K562 (cell line): ENCODE measurements at regions not wholly inside any gene's neighbourhood (a gene's known extent, or its start where the extent isn't known, plus 50 kb on each side); places are given as distances from the start of the nearest gene placed in this dataset.

Experiments used
- ATF1 ChIP-seq, 2 experiments: fragments of 450-650 bp in 1 of 2; IDR thresholded peaks; 2 replicates each; pipeline ENCODE4 v1.6.1; 2016; ENCODE audit warnings: missing compliant biosample characterization in 1 of 2, missing genetic modification characterization in 1 of 2
- BACH1 ChIP-seq: fragments of 200-800 bp; sonication (Bioruptor generic); IDR thresholded peaks from 2 replicates; pipeline ENCODE4 v1.6.1; 2016; ENCODE audit warnings: missing genetic modification characterization, missing compliant biosample characterization
- BHLHE40 ChIP-seq: IDR thresholded peaks from 2 replicates; pipeline ENCODE4 v1.6.1; 2011; ENCODE audit warnings: low read length, improper control_type of control experiment
- CEBPB ChIP-seq: fragments of 450-650 bp; IDR thresholded peaks from 2 replicates; pipeline ENCODE4 v1.6.1; 2016; ENCODE audit warnings: missing genetic modification characterization, missing compliant biosample characterization
- CHCHD3 ChIP-seq: fragments of 250-450 bp; sonication (Bioruptor Pico); IDR thresholded peaks from 2 replicates; pipeline ENCODE4 v2.1.2; 2022; ENCODE audit warnings: mild to moderate bottlenecking
- JUND ChIP-seq, 2 experiments: IDR thresholded peaks; 2 replicates in 1 of 2; 3 replicates in 1 of 2; pipeline ENCODE4 v1.6.1; 2011; ENCODE audit warnings: borderline replicate concordance in 2 of 2, low read depth in 2 of 2, low read length in 2 of 2, improper control_type of control experiment in 1 of 2, missing biosample characterization in 1 of 2, missing genetic modification characterization in 1 of 2, missing genetic modification reagents in 1 of 2
- SETDB1 ChIP-seq: IDR thresholded peaks from one replicate; pipeline ENCODE4 v1.6.1; 2012; ENCODE audit warnings: low read length, control low read depth, inconsistent platforms
- SNRNP70 ChIP-seq: fragments of 200-400 bp; formaldehyde crosslinking; optimal IDR thresholded peaks from 2 replicates; pipeline ENCODE3; 2017; ENCODE audit warnings: low read depth, low read length
- TEAD2 ChIP-seq: fragments of 450-650 bp; IDR thresholded peaks from 2 replicates; pipeline ENCODE4 v1.6.1; 2016; ENCODE audit warnings: missing genetic modification characterization, control low read depth, missing compliant biosample characterization
- ZNF274 ChIP-seq: IDR thresholded peaks from 2 replicates; pipeline ENCODE4 v1.6.1; 2011; ENCODE audit warnings: low read depth, mild to moderate bottlenecking, low read length, moderate library complexity, borderline replicate concordance

- no peak for TF ChIP-seq CHCHD3 (CRISPR knock-in tag)
- no peak for TF ChIP-seq JUND (IDR thresholded peaks at IDR 0.05; ENCODE audit: borderline replicate concordance, low read depth, low read length)
- TF ChIP-seq JUND (tag; IDR thresholded peaks at IDR 0.05; ENCODE audit: borderline replicate concordance, low read depth, low read length) = no peak
- TF ChIP-seq ATF1 (CRISPR knock-in tag; IDR thresholded peaks at IDR 0.05) = no peak
- no peak for TF ChIP-seq ATF1 (tag; IDR thresholded peaks at IDR 0.05)
- no peak for TF ChIP-seq BHLHE40
- TF ChIP-seq TEAD2 (tag) = no peak
- TF ChIP-seq ZNF274 = no peak
- no peak for TF ChIP-seq SETDB1
- no peak for TF ChIP-seq SNRNP70
- TF ChIP-seq BACH1 (tag) = no peak
- TF ChIP-seq CEBPB (tag) = peak; percentile 34; the same call in 1 of the 2 replicates
Observed at GRCh38 chr7:8963722-8964121, 530.3 kb downstream of the NXPH1 start.
